Panc1 (cell line): ENCODE measurements at regions not wholly inside any gene's neighbourhood (a gene's known extent, or its start where the extent isn't known, plus 50 kb on each side); places are given as distances from the start of the nearest gene placed in this dataset.

Experiments used
- POLR2AphosphoS5 ChIP-seq: IDR thresholded peaks from 2 replicates; pipeline ENCODE4 v1.6.1; 2012; ENCODE audit warnings: mild to moderate bottlenecking, low read depth, low read length, moderate library complexity
- REST ChIP-seq, 2 experiments: IDR thresholded peaks; 2 replicates each; pipeline ENCODE4 v1.6.1; 2011 to 2012; ENCODE audit warnings: low read depth in 2 of 2, control low read depth in 1 of 2, low read length in 1 of 2, mild to moderate bottlenecking in 1 of 2, moderate library complexity in 1 of 2; ENCODE audit not compliant: insufficient read depth in 1 of 2
- SIN3A ChIP-seq: IDR thresholded peaks from 2 replicates; pipeline ENCODE4 v1.6.1; 2012; ENCODE audit warnings: low read depth, mild to moderate bottlenecking, low read length, moderate library complexity, borderline replicate concordance; ENCODE audit not compliant: insufficient read depth
- TCF7L2 ChIP-seq: IDR thresholded peaks from 2 replicates; pipeline ENCODE4 v1.6.1; 2011; ENCODE audit warnings: mild to moderate bottlenecking, low read depth, low read length, inconsistent platforms
- TF ChIP-seq, protein P1 (sequence below): fragments of 450-650 bp; IDR thresholded peaks from 2 replicates; pipeline ENCODE4 v1.5.1; 2017; ENCODE audit warnings: mild to moderate bottlenecking

GRCh38 chr7:68306692-68307107, 1291.6 kb upstream of the AUTS2 start:
- TF ChIP-seq, protein P1, sequence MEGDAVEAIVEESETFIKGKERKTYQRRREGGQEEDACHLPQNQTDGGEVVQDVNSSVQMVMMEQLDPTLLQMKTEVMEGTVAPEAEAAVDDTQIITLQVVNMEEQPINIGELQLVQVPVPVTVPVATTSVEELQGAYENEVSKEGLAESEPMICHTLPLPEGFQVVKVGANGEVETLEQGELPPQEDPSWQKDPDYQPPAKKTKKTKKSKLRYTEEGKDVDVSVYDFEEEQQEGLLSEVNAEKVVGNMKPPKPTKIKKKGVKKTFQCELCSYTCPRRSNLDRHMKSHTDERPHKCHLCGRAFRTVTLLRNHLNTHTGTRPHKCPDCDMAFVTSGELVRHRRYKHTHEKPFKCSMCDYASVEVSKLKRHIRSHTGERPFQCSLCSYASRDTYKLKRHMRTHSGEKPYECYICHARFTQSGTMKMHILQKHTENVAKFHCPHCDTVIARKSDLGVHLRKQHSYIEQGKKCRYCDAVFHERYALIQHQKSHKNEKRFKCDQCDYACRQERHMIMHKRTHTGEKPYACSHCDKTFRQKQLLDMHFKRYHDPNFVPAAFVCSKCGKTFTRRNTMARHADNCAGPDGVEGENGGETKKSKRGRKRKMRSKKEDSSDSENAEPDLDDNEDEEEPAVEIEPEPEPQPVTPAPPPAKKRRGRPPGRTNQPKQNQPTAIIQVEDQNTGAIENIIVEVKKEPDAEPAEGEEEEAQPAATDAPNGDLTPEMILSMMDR = no peak
- TF ChIP-seq REST (IDR thresholded peaks at IDR 0.05; ENCODE audit: insufficient read depth in 1 of 2, low read depth in 2 of 2, low read length in 1 of 2) (no peak), POLR2AphosphoS5 (no peak), SIN3A (no peak), TCF7L2 (no peak)
